ENCODE measurements at regions not wholly inside any gene's neighbourhood (a gene's known extent, or its start where the extent isn't known, plus 50 kb on each side); places are given as distances from the start of the nearest gene placed in this dataset.

DNA sequence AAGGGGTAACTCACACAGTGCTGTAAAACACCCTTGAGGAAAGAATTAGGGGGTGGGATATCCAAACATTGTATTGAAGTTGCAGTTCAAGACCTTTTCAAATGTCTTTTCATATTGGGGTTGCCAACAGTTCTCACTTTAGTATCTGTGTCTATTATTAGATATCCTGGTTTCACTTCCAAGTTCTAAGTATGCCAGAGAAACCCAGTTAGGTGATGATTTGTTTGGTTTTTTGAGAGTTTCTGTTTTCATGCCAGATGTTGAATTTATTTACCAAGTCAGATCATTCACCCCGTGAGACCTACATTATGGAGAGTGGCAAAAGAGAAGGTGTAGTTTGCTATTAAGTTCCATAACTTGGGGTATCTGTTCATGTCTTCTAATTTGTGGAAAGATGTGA, 64.5 kb downstream of the C9orf152 start:
- TF ChIP-seq, protein P1, sequence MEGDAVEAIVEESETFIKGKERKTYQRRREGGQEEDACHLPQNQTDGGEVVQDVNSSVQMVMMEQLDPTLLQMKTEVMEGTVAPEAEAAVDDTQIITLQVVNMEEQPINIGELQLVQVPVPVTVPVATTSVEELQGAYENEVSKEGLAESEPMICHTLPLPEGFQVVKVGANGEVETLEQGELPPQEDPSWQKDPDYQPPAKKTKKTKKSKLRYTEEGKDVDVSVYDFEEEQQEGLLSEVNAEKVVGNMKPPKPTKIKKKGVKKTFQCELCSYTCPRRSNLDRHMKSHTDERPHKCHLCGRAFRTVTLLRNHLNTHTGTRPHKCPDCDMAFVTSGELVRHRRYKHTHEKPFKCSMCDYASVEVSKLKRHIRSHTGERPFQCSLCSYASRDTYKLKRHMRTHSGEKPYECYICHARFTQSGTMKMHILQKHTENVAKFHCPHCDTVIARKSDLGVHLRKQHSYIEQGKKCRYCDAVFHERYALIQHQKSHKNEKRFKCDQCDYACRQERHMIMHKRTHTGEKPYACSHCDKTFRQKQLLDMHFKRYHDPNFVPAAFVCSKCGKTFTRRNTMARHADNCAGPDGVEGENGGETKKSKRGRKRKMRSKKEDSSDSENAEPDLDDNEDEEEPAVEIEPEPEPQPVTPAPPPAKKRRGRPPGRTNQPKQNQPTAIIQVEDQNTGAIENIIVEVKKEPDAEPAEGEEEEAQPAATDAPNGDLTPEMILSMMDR (IDR thresholded peaks at IDR 0.05), result no peak
- TF ChIP-seq POLR2AphosphoS5 (IDR thresholded peaks at IDR 0.05), result no peak
